HepG2 (cell line): ENCODE measurements at regions not wholly inside any gene's neighbourhood (a gene's known extent, or its start where the extent isn't known, plus 50 kb on each side); places are given as distances from the start of the nearest gene placed in this dataset.

ENCODE experiments used
- CREB1 ChIP-seq, 2 experiments: fragments of 450-650 bp in 1 of 2; IDR thresholded peaks; 2 replicates each; pipeline ENCODE4 v1.6.1; 2016 to 2017; ENCODE audit warnings: control low read depth in 1 of 2, mild to moderate bottlenecking in 1 of 2, missing compliant biosample characterization in 1 of 2, missing genetic modification characterization in 1 of 2
- NR3C1 ChIP-seq: sonication (generic); formaldehyde crosslinking; IDR thresholded peaks from 2 replicates; pipeline ENCODE4 v1.4.0; 2020; ENCODE audit warnings: missing genetic modification reagents
- POLR2A ChIP-seq, 2 experiments: IDR thresholded peaks; 2 replicates each; pipeline ENCODE4 v1.6.1; 2011; ENCODE audit warnings: low read depth in 2 of 2, low read length in 2 of 2, mild to moderate bottlenecking in 1 of 2, moderate library complexity in 1 of 2; ENCODE audit not compliant: insufficient read depth in 1 of 2
- SMC3 ChIP-seq: IDR thresholded peaks from 2 replicates; pipeline ENCODE4 v1.6.1; 2011; ENCODE audit warnings: low read length, improper control_type of control experiment
- SUZ12 ChIP-seq: fragments of 150-350 bp; IDR thresholded peaks from 2 replicates; pipeline ENCODE4 v1.6.1; 2014; ENCODE audit warnings: low read depth, low read length
- TBP ChIP-seq: sonication (generic); formaldehyde crosslinking; IDR thresholded peaks from 2 replicates; pipeline ENCODE4 v1.5.0; 2020; ENCODE audit warnings: missing genetic modification reagents
- ZBTB38 ChIP-seq: sonication (generic); formaldehyde crosslinking; IDR thresholded peaks from 2 replicates; pipeline ENCODE4 v1.5.1; 2020; ENCODE audit warnings: mild to moderate bottlenecking, missing genetic modification reagents
- ZBTB40 ChIP-seq, 2 experiments: fragments of 450-650 bp in 1 of 2; sonication (generic) in 1 of 2; formaldehyde crosslinking in 1 of 2; IDR thresholded peaks; 2 replicates each; pipeline versions ENCODE4 v1.6.1 to v1.8.0; 2016 to 2022; ENCODE audit warnings: antibody characterized with exemption in 1 of 2, mild to moderate bottlenecking in 1 of 2, missing genetic modification reagents in 1 of 2
- TF ChIP-seq, protein P1 (sequence below): sonication (generic); formaldehyde crosslinking; IDR thresholded peaks from 2 replicates; pipeline ENCODE4 v1.8.1; 2023; ENCODE audit warnings: mild to moderate bottlenecking, missing genetic modification reagents
- TF ChIP-seq, protein P2 (sequence below): sonication (generic); formaldehyde crosslinking; IDR thresholded peaks from 2 replicates; pipeline ENCODE4 v1.4.0; 2020; ENCODE audit warnings: missing genetic modification reagents
- TF ChIP-seq, protein P3 (sequence below): sonication (generic); formaldehyde crosslinking; IDR thresholded peaks from 2 replicates; pipeline ENCODE4 v1.5.0; 2020; ENCODE audit warnings: mild to moderate bottlenecking, missing genetic modification reagents, moderate library complexity
- TF ChIP-seq, protein P4 (sequence below), 2 experiments: fragments of 450-650 bp in 1 of 2; sonication (generic) in 1 of 2; formaldehyde crosslinking; IDR thresholded peaks; 2 replicates each; pipeline versions ENCODE4 v1.5.0 to v1.8.0; 2020 to 2022; ENCODE audit warnings: mild to moderate bottlenecking in 1 of 2, missing genetic modification reagents in 1 of 2

- TF ChIP-seq, protein P1, sequence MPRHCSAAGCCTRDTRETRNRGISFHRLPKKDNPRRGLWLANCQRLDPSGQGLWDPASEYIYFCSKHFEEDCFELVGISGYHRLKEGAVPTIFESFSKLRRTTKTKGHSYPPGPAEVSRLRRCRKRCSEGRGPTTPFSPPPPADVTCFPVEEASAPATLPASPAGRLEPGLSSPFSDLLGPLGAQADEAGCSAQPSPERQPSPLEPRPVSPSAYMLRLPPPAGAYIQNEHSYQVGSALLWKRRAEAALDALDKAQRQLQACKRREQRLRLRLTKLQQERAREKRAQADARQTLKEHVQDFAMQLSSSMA (CRISPR knock-in tag): no peak
- TF ChIP-seq ZBTB38 (no peak), CREB1 (IDR thresholded peaks at IDR 0.05) (no peak), CREB1 (CRISPR knock-in tag; IDR thresholded peaks at IDR 0.05) (no peak), TBP (CRISPR knock-in tag) (no peak), SMC3 (no peak), ZBTB40 (IDR thresholded peaks at IDR 0.05) (no peak), ZBTB40 (CRISPR knock-in tag; IDR thresholded peaks at IDR 0.05) (no peak), SUZ12 (no peak), POLR2A (IDR thresholded peaks at IDR 0.05; ENCODE audit: insufficient read depth in 1 of 2, low read depth in 2 of 2, low read length in 2 of 2) (no peak), NR3C1 (no peak)
- TF ChIP-seq, protein P2, sequence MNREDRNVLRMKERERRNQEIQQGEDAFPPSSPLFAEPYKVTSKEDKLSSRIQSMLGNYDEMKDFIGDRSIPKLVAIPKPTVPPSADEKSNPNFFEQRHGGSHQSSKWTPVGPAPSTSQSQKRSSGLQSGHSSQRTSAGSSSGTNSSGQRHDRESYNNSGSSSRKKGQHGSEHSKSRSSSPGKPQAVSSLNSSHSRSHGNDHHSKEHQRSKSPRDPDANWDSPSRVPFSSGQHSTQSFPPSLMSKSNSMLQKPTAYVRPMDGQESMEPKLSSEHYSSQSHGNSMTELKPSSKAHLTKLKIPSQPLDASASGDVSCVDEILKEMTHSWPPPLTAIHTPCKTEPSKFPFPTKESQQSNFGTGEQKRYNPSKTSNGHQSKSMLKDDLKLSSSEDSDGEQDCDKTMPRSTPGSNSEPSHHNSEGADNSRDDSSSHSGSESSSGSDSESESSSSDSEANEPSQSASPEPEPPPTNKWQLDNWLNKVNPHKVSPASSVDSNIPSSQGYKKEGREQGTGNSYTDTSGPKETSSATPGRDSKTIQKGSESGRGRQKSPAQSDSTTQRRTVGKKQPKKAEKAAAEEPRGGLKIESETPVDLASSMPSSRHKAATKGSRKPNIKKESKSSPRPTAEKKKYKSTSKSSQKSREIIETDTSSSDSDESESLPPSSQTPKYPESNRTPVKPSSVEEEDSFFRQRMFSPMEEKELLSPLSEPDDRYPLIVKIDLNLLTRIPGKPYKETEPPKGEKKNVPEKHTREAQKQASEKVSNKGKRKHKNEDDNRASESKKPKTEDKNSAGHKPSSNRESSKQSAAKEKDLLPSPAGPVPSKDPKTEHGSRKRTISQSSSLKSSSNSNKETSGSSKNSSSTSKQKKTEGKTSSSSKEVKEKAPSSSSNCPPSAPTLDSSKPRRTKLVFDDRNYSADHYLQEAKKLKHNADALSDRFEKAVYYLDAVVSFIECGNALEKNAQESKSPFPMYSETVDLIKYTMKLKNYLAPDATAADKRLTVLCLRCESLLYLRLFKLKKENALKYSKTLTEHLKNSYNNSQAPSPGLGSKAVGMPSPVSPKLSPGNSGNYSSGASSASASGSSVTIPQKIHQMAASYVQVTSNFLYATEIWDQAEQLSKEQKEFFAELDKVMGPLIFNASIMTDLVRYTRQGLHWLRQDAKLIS (CRISPR knock-in tag): no peak
- TF ChIP-seq, protein P3, sequence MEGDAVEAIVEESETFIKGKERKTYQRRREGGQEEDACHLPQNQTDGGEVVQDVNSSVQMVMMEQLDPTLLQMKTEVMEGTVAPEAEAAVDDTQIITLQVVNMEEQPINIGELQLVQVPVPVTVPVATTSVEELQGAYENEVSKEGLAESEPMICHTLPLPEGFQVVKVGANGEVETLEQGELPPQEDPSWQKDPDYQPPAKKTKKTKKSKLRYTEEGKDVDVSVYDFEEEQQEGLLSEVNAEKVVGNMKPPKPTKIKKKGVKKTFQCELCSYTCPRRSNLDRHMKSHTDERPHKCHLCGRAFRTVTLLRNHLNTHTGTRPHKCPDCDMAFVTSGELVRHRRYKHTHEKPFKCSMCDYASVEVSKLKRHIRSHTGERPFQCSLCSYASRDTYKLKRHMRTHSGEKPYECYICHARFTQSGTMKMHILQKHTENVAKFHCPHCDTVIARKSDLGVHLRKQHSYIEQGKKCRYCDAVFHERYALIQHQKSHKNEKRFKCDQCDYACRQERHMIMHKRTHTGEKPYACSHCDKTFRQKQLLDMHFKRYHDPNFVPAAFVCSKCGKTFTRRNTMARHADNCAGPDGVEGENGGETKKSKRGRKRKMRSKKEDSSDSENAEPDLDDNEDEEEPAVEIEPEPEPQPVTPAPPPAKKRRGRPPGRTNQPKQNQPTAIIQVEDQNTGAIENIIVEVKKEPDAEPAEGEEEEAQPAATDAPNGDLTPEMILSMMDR (CRISPR knock-in tag): no peak
- TF ChIP-seq, protein P4, sequence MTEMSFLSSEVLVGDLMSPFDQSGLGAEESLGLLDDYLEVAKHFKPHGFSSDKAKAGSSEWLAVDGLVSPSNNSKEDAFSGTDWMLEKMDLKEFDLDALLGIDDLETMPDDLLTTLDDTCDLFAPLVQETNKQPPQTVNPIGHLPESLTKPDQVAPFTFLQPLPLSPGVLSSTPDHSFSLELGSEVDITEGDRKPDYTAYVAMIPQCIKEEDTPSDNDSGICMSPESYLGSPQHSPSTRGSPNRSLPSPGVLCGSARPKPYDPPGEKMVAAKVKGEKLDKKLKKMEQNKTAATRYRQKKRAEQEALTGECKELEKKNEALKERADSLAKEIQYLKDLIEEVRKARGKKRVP (CRISPR knock-in tag; IDR thresholded peaks at IDR 0.05): no peak
Observed at GRCh38 chr2:107215401-107216350, 329.7 kb upstream of the ST6GAL2 start.
